Ishikawa (cell line): ENCODE measurements at regions not wholly inside any gene's neighbourhood (a gene's known extent, or its start where the extent isn't known, plus 50 kb on each side); places are given as distances from the start of the nearest gene placed in this dataset.

Experiments
- CEBPB ChIP-seq: IDR thresholded peaks from 2 replicates; pipeline ENCODE4 v1.6.1; 2012
- CREB1 ChIP-seq: IDR thresholded peaks from 2 replicates; pipeline ENCODE4 v1.6.1; 2012; ENCODE audit warnings: low read depth
- EP300 ChIP-seq: IDR thresholded peaks from 2 replicates; pipeline ENCODE4 v1.6.1; 2012; ENCODE audit warnings: borderline replicate concordance
- FOXM1 ChIP-seq: IDR thresholded peaks from 2 replicates; pipeline ENCODE4 v1.6.1; 2012; ENCODE audit warnings: low read depth, borderline replicate concordance
- TAF1 ChIP-seq: IDR thresholded peaks from 2 replicates; pipeline ENCODE4 v1.6.1; 2012; ENCODE audit warnings: low read depth, mild to moderate bottlenecking
- TCF12 ChIP-seq: IDR thresholded peaks from 2 replicates; pipeline ENCODE4 v1.6.1; 2012; ENCODE audit warnings: low read depth
- TF ChIP-seq, protein P1 (sequence below): IDR thresholded peaks from 2 replicates; pipeline ENCODE4 v1.6.1; 2012
- TF ChIP-seq, protein P2 (sequence below): IDR thresholded peaks from 2 replicates; pipeline ENCODE4 v1.6.1; 2012; ENCODE audit warnings: low read depth, mild to moderate bottlenecking

DNA sequence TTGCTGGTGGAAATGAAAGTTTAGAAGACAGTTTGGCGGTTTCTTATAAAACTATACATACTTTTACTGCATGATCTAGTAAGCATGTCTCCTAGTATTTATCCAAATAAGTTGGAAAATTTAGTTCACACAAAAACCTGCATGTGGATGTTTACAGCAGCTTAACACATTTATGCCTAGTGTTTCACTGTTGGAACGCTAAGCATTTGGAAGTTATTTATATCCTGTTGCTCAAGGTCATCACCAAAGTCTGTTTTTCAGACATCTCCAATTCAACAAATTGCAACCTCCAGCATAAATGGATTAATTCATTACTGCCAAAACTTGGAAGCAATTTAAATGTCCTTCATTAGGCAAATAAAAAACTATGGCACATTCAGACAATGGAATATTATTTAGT is 461.8 kb downstream of the SUCLA2 start:
- TF ChIP-seq TAF1 (no peak), EP300 (no peak), FOXM1 (no peak), CEBPB (no peak), CREB1 (no peak), TCF12 (no peak)
- TF ChIP-seq, protein P1, sequence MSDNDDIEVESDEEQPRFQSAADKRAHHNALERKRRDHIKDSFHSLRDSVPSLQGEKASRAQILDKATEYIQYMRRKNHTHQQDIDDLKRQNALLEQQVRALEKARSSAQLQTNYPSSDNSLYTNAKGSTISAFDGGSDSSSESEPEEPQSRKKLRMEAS, result no peak
- TF ChIP-seq, protein P2, sequence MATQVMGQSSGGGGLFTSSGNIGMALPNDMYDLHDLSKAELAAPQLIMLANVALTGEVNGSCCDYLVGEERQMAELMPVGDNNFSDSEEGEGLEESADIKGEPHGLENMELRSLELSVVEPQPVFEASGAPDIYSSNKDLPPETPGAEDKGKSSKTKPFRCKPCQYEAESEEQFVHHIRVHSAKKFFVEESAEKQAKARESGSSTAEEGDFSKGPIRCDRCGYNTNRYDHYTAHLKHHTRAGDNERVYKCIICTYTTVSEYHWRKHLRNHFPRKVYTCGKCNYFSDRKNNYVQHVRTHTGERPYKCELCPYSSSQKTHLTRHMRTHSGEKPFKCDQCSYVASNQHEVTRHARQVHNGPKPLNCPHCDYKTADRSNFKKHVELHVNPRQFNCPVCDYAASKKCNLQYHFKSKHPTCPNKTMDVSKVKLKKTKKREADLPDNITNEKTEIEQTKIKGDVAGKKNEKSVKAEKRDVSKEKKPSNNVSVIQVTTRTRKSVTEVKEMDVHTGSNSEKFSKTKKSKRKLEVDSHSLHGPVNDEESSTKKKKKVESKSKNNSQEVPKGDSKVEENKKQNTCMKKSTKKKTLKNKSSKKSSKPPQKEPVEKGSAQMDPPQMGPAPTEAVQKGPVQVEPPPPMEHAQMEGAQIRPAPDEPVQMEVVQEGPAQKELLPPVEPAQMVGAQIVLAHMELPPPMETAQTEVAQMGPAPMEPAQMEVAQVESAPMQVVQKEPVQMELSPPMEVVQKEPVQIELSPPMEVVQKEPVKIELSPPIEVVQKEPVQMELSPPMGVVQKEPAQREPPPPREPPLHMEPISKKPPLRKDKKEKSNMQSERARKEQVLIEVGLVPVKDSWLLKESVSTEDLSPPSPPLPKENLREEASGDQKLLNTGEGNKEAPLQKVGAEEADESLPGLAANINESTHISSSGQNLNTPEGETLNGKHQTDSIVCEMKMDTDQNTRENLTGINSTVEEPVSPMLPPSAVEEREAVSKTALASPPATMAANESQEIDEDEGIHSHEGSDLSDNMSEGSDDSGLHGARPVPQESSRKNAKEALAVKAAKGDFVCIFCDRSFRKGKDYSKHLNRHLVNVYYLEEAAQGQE, result no peak
